H1 (cell line): ENCODE measurements at regions not wholly inside any gene's neighbourhood (a gene's known extent, or its start where the extent isn't known, plus 50 kb on each side); places are given as distances from the start of the nearest gene placed in this dataset.

Experiments
- CTCF ChIA-PET: fragments of 300-600 bp; sonication (Branson Sonifier 250); formaldehyde crosslinking; loops from one replicate; lab custom pipeline; 2021; ENCODE audit not compliant: partially characterized antibody; lab: Charles Lee
- POLR2A ChIA-PET: fragments of 300-600 bp; sonication (Branson Sonifier 250); formaldehyde crosslinking; loops from one replicate; lab custom pipeline; 2021; ENCODE audit warnings: inconsistent platforms; ENCODE audit not compliant: partially characterized antibody; lab: Charles Lee
- DNase-seq, 2 experiments: peaks; one replicate each; pipeline versions ENCODE4 v3.0.0 to v3.0.0-alpha.2; 2010 to 2022; ENCODE audit warnings: low spot score in 2 of 2, low read depth in 1 of 2, mixed read lengths in 1 of 2
- FAIRE-seq: peaks from 2 replicates; lab custom pipeline; 2011; peaks lifted over from hg19 to GRCh38; lab: Jason Lieb, UNC
- H2AFZ ChIP-seq: 2 replicates; pipeline ENCODE4 v1.8.1; 2012; ENCODE audit warnings: low read length, inconsistent platforms
- H2AK5ac ChIP-seq: 2 replicates; pipeline ENCODE4 v1.6.1; 2013; ENCODE audit warnings: low read depth, low read length
- H2BK120ac ChIP-seq: replicated peaks from 2 replicates; pipeline ENCODE3; 2013; ENCODE audit warnings: low read depth, low read length, inconsistent platforms
- H2BK12ac ChIP-seq: 2 replicates; pipeline ENCODE4 v1.6.1; 2013; ENCODE audit warnings: low read depth, low read length
- H2BK15ac ChIP-seq: 2 replicates; pipeline ENCODE4 v1.6.1; 2013; ENCODE audit warnings: low read length
- H2BK20ac ChIP-seq: 2 replicates; pipeline ENCODE4 v1.6.1; 2013; ENCODE audit warnings: low read length
- H2BK5ac ChIP-seq: 2 replicates; pipeline ENCODE4 v1.6.1; 2013; ENCODE audit warnings: low read depth, low read length
- H3K14ac ChIP-seq: 2 replicates; pipeline ENCODE4 v1.6.1; 2013; ENCODE audit warnings: inconsistent platforms; ENCODE audit not compliant: insufficient read length
- H3K18ac ChIP-seq: 2 replicates; pipeline ENCODE4 v1.6.1; 2013; ENCODE audit warnings: low read length; ENCODE audit errors: extremely low read depth
- H3K23ac ChIP-seq: 2 replicates; pipeline ENCODE4 v1.6.1; 2013; ENCODE audit warnings: inconsistent platforms; ENCODE audit not compliant: insufficient read length
- H3K23me2 ChIP-seq: 2 replicates; pipeline ENCODE4 v1.6.1; 2013; ENCODE audit warnings: low read depth, low read length
- H3K27ac ChIP-seq: 2 replicates; pipeline ENCODE4 v1.6.1; 2011; ENCODE audit warnings: low read depth, low read length, inconsistent platforms
- H3K27me3 ChIP-seq, 4 experiments: replicated peaks in 1 of 4; 1 replicate in 1 of 4; 2 replicates in 3 of 4; pipeline versions ENCODE4 v1.6.1 to v1.8.1; 2011 to 2013; ENCODE audit warnings: low read length in 3 of 4, mild to moderate bottlenecking in 3 of 4, inconsistent platforms in 2 of 4, mixed read lengths in 2 of 4, moderate library complexity in 1 of 4; ENCODE audit not compliant: control insufficient read depth in 3 of 4, insufficient read depth in 3 of 4; ENCODE audit errors: extremely low read depth in 1 of 4
- H3K36me3 ChIP-seq, 4 experiments: 2 replicates each; pipeline versions ENCODE4 v1.6.1 to v1.8.1; 2011 to 2013; ENCODE audit warnings: mild to moderate bottlenecking in 4 of 4, low read length in 3 of 4, moderate library complexity in 2 of 4, control low read depth in 1 of 4, inconsistent platforms in 1 of 4; ENCODE audit not compliant: insufficient read depth in 4 of 4, control insufficient read depth in 2 of 4
- H3K4ac ChIP-seq: replicated peaks from 2 replicates; pipeline ENCODE3; 2013; ENCODE audit warnings: low read length, low read depth, mixed read lengths, inconsistent platforms; ENCODE audit not compliant: insufficient read length
- H3K4me1 ChIP-seq, 4 experiments: replicated peaks in 1 of 4; 1 replicate in 1 of 4; 2 replicates in 3 of 4; pipeline versions ENCODE4 v1.6.1 to v1.8.1; 2011 to 2013; ENCODE audit warnings: low read length in 3 of 4, inconsistent platforms in 2 of 4, mixed read lengths in 1 of 4; ENCODE audit not compliant: insufficient read depth in 4 of 4, control insufficient read depth in 3 of 4
- H3K4me2 ChIP-seq, 2 experiments: 2 replicates each; pipeline versions ENCODE4 v1.6.1 to v1.8.1; 2011 to 2013; ENCODE audit warnings: low read depth in 2 of 2, low read length in 2 of 2, control low read depth in 1 of 2, inconsistent platforms in 1 of 2, mild to moderate bottlenecking in 1 of 2; ENCODE audit not compliant: insufficient read depth in 1 of 2
- H3K4me3 ChIP-seq, 4 experiments: fragments of 200-600, 300-600 bp in 1 of 4; sonication (generic), shearing (Covaris generic), sonication (Bioruptor Twin) in 1 of 4; 2 replicates each; pipeline versions ENCODE4 v1.5.1 to v1.8.1; 2011 to 2016; ENCODE audit warnings: low read length in 4 of 4, low read depth in 3 of 4, control low read depth in 2 of 4, inconsistent platforms in 2 of 4, mild to moderate bottlenecking in 2 of 4, mixed read lengths in 1 of 4, moderate library complexity in 1 of 4; ENCODE audit not compliant: insufficient read depth in 2 of 4; ENCODE audit errors: extremely low read depth in 1 of 4
- H3K56ac ChIP-seq: replicated peaks from 2 replicates; pipeline ENCODE3; 2013; ENCODE audit warnings: low read depth, mild to moderate bottlenecking, mixed read lengths, low read length, inconsistent platforms; ENCODE audit not compliant: insufficient read length
- H3K79me1 ChIP-seq: 2 replicates; pipeline ENCODE4 v1.6.1; 2013; ENCODE audit warnings: low read depth, low read length, control low read depth
- H3K79me2 ChIP-seq, 2 experiments: 2 replicates each; pipeline versions ENCODE4 v1.6.1 to v1.8.1; 2012 to 2013; ENCODE audit warnings: low read length in 2 of 2, mild to moderate bottlenecking in 2 of 2, inconsistent platforms in 1 of 2; ENCODE audit not compliant: insufficient read depth in 2 of 2, control insufficient read depth in 1 of 2
- H3K9ac ChIP-seq, 4 experiments: replicated peaks in 1 of 4; 1 replicate in 1 of 4; 2 replicates in 3 of 4; pipeline versions ENCODE4 v1.6.1 to v1.8.1; 2011 to 2013; ENCODE audit warnings: low read depth in 3 of 4, low read length in 3 of 4, control low read depth in 2 of 4, mild to moderate bottlenecking in 2 of 4, moderate library complexity in 2 of 4, inconsistent platforms in 1 of 4; ENCODE audit errors: extremely low read depth in 1 of 4
- H3K9me3 ChIP-seq, 2 experiments: 2 replicates each; pipeline versions ENCODE4 v1.6.1 to v1.8.1; 2012 to 2013; ENCODE audit warnings: mild to moderate bottlenecking in 2 of 2, moderate library complexity in 2 of 2, control low read depth in 1 of 2, inconsistent platforms in 1 of 2, low read depth in 1 of 2, low read length in 1 of 2, mixed read lengths in 1 of 2; ENCODE audit not compliant: insufficient read depth in 2 of 2
- H4K20me1 ChIP-seq, 2 experiments: replicated peaks in 1 of 2; 2 replicates each; pipeline versions ENCODE3 to v1.8.1; 2011 to 2013; ENCODE audit warnings: inconsistent platforms in 2 of 2, low read length in 2 of 2, mild to moderate bottlenecking in 1 of 2; ENCODE audit not compliant: insufficient read depth in 2 of 2, control insufficient read depth in 1 of 2
- H4K5ac ChIP-seq: 2 replicates; pipeline ENCODE4 v1.6.1; 2013; ENCODE audit warnings: low read length, low read depth, mixed read lengths, inconsistent platforms; ENCODE audit not compliant: insufficient read length
- H4K8ac ChIP-seq: 2 replicates; pipeline ENCODE4 v1.8.0; 2013; ENCODE audit warnings: mild to moderate bottlenecking, moderate library complexity, low read length, inconsistent platforms; ENCODE audit not compliant: insufficient read depth; ENCODE audit errors: extremely low read depth
- H4K91ac ChIP-seq: replicated peaks from 2 replicates; pipeline ENCODE3; 2013; ENCODE audit warnings: low read length, mixed read lengths, inconsistent platforms; ENCODE audit not compliant: insufficient read length
- CBX5 ChIP-seq: fragments of 300-800, 300-1000 bp; sonication (generic); IDR thresholded peaks from 2 replicates; pipeline ENCODE4 v1.7.1; 2016; ENCODE audit warnings: antibody characterized with exemption, low read length, low read depth
- CEBPB ChIP-seq: IDR thresholded peaks from 2 replicates; pipeline ENCODE4 v1.6.1; 2012; ENCODE audit warnings: low read depth, low read length
- HDAC6 ChIP-seq: IDR thresholded peaks from one replicate; pipeline ENCODE4 v1.7.1; 2012; ENCODE audit warnings: low read depth, mild to moderate bottlenecking, inconsistent platforms, low read length, moderate library complexity
- JUND ChIP-seq: IDR thresholded peaks from 2 replicates; pipeline ENCODE4 v1.6.1; 2011; ENCODE audit warnings: mild to moderate bottlenecking, improper control_type of control experiment, low read length
- KDM5A ChIP-seq: fragments of 200-600 bp; IDR thresholded peaks from 2 replicates; pipeline ENCODE4 v1.7.1; 2012; ENCODE audit warnings: mild to moderate bottlenecking, low read length, inconsistent platforms, mixed read lengths
- MAFK ChIP-seq: IDR thresholded peaks from 2 replicates; pipeline ENCODE4 v1.6.1; 2012; ENCODE audit warnings: low read depth, mild to moderate bottlenecking, improper control_type of control experiment, low read length
- POLR2A ChIP-seq, 2 experiments: IDR thresholded peaks; 1 replicate in 1 of 2; 2 replicates in 1 of 2; pipeline ENCODE4 v1.6.1; 2011; ENCODE audit warnings: low read depth in 2 of 2, low read length in 2 of 2, mild to moderate bottlenecking in 2 of 2; ENCODE audit errors: control extremely low read depth in 1 of 2
- SIN3A ChIP-seq, 2 experiments: IDR thresholded peaks in 1 of 2; conservative IDR thresholded peaks in 1 of 2; 2 replicates each; pipeline ENCODE4 v1.6.1; 2011 to 2012; ENCODE audit warnings: low read length in 2 of 2, improper control_type of control experiment in 1 of 2, low read depth in 1 of 2, mild to moderate bottlenecking in 1 of 2
- SP2 ChIP-seq: IDR thresholded peaks from 2 replicates; pipeline ENCODE4 v1.6.1; 2012; ENCODE audit warnings: mild to moderate bottlenecking, low read length, inconsistent platforms
- SUZ12 ChIP-seq: fragments of 200-600 bp; sonication (generic); IDR thresholded peaks from 2 replicates; pipeline ENCODE4 v1.6.1; 2012; ENCODE audit warnings: mild to moderate bottlenecking, inconsistent platforms, low read length, moderate library complexity, mixed read lengths
- TBP ChIP-seq: IDR thresholded peaks from 2 replicates; pipeline ENCODE4 v1.6.1; 2011; ENCODE audit warnings: low read depth, low read length, improper control_type of control experiment
- TCF12 ChIP-seq: IDR thresholded peaks from 2 replicates; pipeline ENCODE4 v1.6.1; 2011; ENCODE audit warnings: low read depth, mild to moderate bottlenecking, low read length
- WGBS, 2 experiments: shearing (Covaris generic) in 1 of 2; methylation state at CpG; one replicate each; pipeline versions ENCODE4 v1.1.6 to v1.1.7; 2013 to 2015; ENCODE audit warnings: low lambda C conversion rate in 2 of 2, mixed read lengths in 2 of 2, inconsistent platforms in 1 of 2, low coverage in 1 of 2, missing lambda C conversion rate in 1 of 2; ENCODE audit not compliant: insufficient replicate concordance in 2 of 2, insufficient coverage in 1 of 2, insufficient read length in 1 of 2; ENCODE audit errors: extremely low coverage in 1 of 2, missing lambda C conversion rate in 1 of 2; 5-methylcytosine and 5-hydroxymethylcytosine counted together

DNA sequence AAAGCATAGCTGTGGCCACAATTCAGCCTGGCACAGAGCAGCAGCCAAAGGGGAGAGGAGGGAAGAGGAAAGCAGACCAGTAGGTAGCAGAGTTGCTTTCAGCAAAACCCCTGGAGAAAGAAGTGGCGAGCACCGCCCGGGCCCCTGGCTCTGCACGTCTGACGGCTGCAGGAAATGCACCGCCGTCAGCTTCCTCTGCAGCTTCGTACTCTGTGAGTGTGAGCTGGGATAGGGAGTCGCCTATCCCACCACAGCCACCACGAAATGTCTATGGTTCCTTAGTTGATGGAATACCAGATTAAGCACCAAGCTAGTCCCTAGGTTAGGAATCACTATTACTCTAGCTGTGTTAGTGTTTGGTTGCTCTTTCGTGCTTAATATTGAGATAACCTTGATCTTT is 79.9 kb upstream of the NAA20 start:
- Histone ChIP-seq H3K4me2 (no peak overlapping the region), H2BK15ac (no peak overlapping the region), H3K79me1 (no peaks in the 10 kb centered on the region), H2AK5ac (no peak overlapping the region), H3K36me3 (no peaks in the 10 kb centered on the region), H3K9ac (no peak overlapping the region), H2AFZ (no peak overlapping the region), H4K91ac (no peak overlapping the region), H3K23me2 (no peaks in the 10 kb centered on the region), H3K56ac (no peak overlapping the region), H3K4ac (no peak overlapping the region), H3K14ac (no peak overlapping the region), H4K8ac (no peak overlapping the region), H3K18ac (no peak overlapping the region), H3K9me3 (no peaks in the 10 kb centered on the region), H2BK120ac (no peak overlapping the region), H4K5ac (no peak overlapping the region), H3K27ac (no peak overlapping the region), H2BK20ac (no peak overlapping the region), H3K27me3 (no peaks in the 10 kb centered on the region), H3K4me3 (no peak overlapping the region), H3K4me1 (peaks cover 0 to 6% (median 2%) of the 10 kb centered on the region in 4 experiments; a peak in 5 of 7 replicates), H4K20me1 (no peaks in the 10 kb centered on the region), H3K79me2 (no peaks in the 10 kb centered on the region), H2BK12ac (no peak overlapping the region), H3K23ac (no peak overlapping the region), H2BK5ac (no peak overlapping the region)
- FAIRE-seq (no peak), DNase-seq (no peak)
- ChIA-PET POLR2A (no interaction called here), CTCF (interaction anchor here (1.0 to 1.1 kb wide), 2 partner anchors 10 to 61 kb away, joined by 3 to 4 read pairs; no protein-coding TSS in a partner anchor)
- WGBS, 2 experiments, result 90% methylated on average over 11 of the region's 11 CpGs; no CpG with 5 or more reads in 1 of the 2 experiments
- TF ChIP-seq MAFK (no peak), SIN3A (conservative IDR thresholded peaks at IDR 0.05 in 1 of 2, IDR thresholded peaks at IDR 0.05 in 1 of 2; ENCODE audit: low read depth in 1 of 2, low read length in 2 of 2) (no peak), CBX5 (no peak), JUND (no peak), SUZ12 (no peak), HDAC6 (no peak), POLR2A (IDR thresholded peaks at IDR 0.05; ENCODE audit: control extremely low read depth in 1 of 2, low read depth in 2 of 2, low read length in 2 of 2) (no peak), TBP (no peak), TCF12 (no peak), SP2 (no peak), KDM5A (no peak), CEBPB (no peak)
